ENCODE measurements at regions not wholly inside any gene's neighbourhood (a gene's known extent, or its start where the extent isn't known, plus 50 kb on each side); places are given as distances from the start of the nearest gene placed in this dataset.
"Not testable (repeated sequence)": the region's sequence is repeated elsewhere in the genome, so short reads cannot be mapped to it uniquely, and the experiment has no call there.

DNA sequence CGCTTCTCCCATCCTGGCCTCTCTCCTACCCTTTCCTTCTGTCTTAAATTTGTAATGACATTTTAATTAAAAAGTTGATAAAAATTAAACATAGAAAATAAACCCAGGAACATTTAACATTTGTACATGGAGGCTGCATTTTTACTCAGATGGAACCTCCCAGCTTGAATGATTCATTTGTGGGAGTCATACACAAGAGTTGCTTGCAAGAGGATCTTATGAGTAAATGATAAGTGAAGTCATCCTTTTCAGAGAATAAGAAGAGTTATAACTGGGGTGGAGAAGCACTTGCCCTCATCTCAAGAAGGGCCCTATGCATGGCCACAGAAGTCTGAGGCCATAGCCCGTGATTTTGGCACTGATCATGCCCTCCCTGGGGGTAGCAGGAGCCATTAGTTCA is 482.9 kb upstream of the BOD1L1 start:
- no peak for DNase-seq (ENCODE audit: low spot score)

DNA sequence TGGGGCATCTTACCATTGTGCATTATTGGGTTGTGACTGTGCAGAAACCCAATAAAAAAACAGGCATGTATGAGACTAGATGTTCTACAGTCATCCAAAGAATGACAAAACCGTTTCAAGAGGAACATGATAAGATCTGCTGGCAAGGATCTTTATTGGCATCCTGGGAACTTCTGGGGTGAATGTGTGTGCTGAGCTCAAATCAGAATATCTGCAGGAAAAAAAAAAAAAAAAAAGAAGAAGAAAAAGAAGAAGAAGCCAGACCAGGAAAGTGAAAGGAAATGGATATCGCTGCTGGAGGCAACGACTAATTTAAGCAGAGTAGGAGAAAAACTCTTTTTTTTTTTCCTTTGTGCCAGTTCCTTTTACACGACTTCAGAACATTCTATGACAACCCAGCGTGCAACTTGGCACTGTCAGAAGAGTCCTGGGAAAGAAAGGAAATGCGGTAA is 484.2 kb upstream of the BOD1L1 start:
- DNase-seq (ENCODE audit: low spot score), result no peak

DNA sequence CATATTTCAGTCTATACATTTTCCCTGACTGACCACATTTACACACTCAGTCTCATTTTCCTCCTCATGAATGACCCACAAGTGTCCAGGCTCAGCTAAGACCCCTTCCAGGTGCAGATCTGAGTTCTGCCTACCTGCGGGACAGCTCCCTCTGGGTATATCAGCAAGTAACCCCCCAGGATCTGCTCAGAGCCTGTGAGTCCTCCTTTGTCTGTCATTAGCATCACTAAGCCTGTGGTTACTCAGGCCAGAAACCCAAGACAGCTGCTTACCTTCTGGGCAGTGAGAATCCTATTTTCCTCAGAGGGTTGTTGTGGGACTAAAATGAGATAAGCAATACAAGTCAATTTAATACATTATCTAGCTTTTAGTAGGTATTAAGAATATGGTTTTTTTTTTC is 487.6 kb upstream of the BOD1L1 start:
- no peak for DNase-seq (ENCODE audit: low spot score)

DNA sequence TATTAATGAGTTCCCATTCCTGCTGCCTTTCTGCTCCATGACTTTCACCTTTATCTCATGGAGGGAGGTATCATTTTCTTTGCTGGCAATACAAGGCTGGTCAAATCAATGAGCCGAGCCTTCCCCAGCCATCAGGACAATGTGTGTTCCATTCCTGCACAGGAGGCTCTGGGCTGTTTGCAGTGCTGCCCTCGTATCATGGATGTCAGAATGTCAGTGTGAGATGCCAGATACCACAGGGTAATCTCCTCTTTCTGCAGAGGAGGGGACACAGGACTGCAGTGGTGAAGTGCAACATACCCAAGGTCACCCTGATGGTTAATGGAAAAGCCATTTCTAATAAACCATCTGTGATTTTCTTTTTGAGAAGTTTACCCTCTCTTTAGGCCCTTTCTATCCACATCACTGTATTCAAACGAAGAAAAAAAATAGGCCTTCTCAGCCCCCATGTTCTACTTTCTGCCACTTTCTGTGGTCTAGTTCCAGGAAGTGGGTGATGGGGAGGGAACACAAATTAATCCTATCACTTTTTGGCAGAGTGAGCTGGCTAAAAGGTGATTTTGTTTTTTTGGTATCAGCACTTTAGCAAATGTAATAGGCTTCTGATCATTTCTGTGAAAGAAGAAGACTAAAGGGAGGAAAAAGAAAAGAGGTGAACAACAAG is 490.2 kb upstream of the BOD1L1 start:
- no peak for DNase-seq (ENCODE audit: low spot score)

DNA sequence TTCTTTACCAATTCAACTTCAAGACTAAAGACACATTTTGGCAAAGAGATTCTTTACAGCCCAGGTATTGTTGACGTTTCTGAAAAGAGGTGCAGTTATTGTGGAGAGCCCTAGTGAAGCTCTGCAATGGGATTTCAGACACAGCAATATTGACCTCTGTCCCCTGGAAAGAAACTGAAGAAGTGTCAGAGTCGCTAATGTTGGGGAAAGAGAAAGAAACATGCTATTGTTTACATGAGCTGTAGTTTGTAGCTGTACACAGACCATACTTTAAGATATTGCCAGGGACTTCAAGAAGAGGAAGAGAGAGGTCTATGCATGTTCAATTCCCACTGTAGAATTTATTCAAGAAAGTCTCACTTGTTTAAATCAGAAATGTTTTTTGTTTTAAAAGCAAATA is 497.3 kb upstream of the BOD1L1 start:
- no peak for DNase-seq (ENCODE audit: low spot score)

DNA sequence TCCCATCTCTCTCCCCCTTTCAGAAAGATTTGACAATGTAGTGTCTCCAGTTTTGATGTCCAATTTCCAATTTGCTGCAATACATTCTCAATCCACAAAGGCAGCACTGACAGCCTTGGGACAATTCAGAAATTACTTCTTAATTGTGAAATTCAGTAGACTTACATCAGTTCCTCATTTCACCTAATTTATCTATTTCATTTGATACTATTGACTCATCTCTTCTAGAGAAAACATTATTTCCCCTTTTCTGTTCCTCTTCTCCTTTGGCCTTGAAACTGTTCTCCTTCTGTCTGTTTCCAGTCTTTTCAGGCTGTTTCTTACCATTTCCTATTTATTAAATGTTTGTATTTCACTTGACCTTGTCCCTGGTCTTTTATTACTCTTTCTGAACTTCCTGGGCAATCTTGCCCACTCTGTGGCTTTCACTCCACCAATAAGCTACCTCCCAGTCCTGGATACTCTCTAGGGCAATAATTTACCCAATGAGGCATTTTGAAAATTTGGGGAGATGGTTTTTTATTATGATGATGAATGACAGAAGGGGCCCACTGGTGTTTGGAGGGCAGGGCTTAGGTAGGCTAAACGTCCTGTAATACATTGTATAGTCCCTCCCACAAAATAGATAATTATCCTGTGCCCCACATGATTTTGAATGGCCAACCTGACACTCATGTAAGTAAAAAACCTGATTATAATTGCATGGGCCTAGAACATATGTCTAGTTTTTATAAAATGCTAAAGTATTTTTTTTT is 498.0 kb upstream of the BOD1L1 start:
- no peak for DNase-seq (ENCODE audit: low spot score)

DNA sequence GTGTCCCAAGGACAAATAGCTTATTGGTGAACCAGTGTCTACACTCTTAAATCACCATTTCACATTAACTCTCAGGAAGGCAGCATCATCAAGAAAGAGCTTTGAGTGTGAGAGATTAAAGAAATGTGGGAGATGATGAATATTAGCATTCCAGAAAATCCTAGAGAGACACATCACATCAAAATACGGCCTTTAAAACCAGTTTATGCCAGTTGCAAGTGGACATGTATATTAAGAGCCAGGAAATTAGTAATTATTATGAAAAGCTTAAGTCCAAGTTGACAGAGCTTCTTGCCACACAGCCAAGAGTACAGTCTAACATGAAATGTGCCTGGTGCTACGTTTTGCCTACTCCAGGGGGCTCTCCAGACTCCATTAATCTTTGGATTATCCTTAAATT is 503.0 kb upstream of the BOD1L1 start:
- DNase-seq (ENCODE audit: low spot score), result no peak

DNA sequence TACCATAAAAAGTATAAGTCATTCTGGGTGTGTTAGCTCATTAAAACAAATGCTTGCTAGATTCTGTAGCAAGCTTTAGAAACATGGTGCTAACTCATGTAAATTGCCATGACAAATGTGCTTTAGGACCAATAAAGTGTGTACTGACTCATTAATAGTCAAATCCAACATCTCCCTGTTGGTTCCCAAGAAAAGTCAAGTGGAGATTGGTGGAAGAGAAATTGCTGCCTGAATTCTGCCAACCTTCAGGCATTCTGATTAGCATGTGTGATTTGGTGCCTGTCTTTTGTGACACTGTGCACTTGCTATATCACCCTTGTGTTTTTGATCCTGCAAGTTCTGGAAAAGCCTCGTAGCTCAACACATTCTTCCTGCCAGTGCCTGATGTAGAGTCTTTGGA is 503.8 kb upstream of the BOD1L1 start:
- DNase-seq (ENCODE audit: low spot score), result no peak

DNA sequence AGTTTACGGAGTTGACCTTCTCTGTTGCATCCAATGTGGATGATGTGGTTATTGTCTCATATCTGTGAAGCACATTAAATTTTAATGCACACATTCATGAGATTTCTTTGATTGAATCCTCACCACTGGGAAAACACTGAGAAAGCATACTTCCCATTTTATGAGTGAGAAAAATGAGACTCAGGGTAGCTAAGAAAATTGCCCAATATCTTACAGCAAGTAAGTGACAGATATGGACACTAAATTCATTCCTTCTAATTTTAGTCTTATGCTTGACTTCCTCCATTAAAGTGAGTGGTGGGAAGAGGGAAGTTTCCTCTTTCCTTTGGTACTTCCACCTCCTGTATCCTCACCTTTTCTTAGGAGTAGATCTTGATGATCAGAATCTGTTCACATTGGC is 504.8 kb upstream of the BOD1L1 start:
- DNase-seq (ENCODE audit: low spot score), result no peak

DNA sequence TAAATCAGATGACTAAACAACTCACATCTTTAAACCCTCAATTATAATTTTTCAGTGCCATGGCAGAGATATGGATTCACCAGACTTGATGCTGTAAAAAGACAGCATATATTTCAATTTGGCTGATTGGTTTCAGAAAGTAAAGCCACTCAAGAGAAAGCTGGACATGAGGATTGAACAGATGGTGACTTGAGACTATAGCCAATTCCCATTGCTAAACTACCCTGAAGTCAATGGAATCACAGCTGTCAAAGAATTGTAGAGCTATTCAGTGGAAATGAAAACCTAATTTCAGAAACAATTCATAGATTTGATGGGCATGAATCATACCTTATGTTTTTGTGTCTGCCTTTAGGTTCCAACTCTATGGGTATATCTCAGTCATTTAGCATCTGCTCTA is 510.6 kb upstream of the BOD1L1 start:
- no peak for DNase-seq (ENCODE audit: low spot score)

DNA sequence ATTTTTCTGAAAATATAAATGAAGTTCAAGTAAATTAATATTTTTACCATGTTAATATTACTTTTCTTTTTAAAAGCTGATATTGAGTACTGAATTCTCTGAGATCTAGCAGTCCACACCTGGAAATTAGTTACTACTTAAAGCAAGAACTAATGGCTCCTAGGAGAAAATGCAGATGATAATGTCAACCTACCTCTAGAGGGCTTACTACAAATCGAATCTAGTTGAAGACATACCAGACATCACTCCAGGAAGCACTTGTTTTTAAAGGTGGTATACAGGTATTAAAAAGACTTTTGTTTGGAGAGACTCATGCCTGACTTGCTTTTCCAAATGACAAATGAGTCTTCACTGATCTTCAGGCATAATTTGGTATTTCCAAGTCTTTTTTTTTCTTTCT is 516.4 kb upstream of the BOD1L1 start:
- DNase-seq (ENCODE audit: low spot score), result no peak

DNA sequence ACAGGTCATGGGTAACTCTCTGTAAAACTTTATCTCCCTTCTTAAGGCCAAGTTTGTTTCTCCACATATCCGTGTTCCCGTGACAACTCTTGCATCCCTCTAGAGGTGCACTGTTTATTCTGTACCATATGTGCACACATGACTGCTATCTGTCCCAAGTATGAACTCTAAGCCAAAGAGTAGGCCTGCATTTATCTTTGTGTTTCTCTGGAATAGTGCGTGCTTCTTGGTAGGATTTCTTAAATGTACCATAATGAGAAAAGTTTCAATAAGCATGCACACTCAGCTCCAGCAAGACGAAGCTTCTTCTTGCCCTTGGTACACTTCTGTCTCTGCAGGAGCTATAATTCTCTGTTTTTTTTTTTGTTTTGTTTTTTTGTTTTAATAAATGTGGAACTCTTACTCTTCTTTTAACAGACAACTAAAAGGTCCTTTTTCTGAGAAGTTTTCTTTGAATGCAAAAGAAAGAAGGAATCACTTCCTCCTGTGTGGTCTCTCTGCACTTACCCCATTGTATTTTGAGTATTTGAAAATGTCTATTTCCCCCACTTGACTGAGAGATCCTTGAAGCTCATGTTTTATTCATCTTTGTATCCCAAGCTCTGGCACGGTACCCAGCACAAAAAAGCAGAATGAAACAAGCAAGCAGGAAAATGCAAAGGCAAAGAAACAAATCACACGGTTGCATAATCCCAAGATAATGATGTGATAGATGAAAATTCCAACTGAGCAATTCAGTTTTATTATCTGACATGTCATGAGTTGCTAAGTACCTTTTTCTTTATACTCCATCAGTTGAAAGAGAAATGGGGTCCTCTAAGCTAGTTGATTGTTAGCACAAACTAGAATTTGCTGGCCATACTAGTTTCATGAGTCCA is 521.9 kb upstream of the BOD1L1 start:
- no peak for DNase-seq (ENCODE audit: low spot score)

DNA sequence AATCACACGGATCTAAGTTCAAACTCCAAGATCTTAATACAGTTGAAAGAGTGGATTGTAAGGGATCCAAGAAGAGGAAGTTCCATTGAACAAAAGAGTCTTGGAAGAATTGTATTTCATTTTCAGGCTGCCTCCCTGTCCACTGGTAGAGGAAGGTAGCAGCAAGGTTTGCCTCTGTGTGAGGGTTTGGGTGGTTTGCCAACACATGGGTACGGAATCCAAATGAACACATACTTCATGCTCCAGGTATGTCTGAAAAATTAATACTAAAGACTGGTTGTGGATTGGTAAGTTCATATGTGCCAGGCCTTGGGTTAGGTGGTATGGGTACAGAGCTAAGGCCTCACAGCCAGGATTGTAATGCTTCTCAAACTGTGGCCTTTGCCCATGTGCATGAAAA is 523.6 kb upstream of the BOD1L1 start:
- no peak for DNase-seq (ENCODE audit: low spot score)

DNA sequence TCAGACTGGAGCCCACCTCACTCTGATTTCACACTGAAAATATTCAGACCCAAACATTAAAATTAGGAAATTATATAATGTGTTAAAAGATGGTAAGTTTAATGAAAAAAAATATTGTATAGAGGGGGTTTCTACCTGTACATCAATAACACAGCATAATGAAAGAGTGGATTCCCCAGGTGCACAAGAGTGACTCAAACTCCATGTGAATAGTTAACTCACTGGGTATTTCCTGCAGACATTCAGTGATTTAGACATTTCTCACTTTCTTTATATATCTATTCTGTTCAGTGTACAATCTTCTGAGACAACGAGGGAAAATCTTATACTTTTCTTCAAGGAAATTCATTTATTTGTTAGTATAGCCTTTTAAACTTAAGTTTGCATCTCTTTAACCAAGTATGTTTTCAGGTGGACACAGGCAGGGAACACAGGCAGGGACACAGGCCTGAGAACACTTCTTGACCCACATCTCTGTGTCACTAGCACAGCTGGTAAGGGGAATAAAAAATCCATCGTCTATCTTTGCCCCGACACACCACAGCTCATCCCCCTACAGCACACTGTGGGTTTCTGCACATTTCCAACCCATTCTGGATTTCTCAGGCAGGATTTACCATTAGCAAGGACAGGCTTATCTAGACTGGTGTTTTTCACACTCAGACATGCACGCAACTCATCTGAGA is 525.5 kb upstream of the BOD1L1 start:
- no peak for DNase-seq (ENCODE audit: low spot score)

DNA sequence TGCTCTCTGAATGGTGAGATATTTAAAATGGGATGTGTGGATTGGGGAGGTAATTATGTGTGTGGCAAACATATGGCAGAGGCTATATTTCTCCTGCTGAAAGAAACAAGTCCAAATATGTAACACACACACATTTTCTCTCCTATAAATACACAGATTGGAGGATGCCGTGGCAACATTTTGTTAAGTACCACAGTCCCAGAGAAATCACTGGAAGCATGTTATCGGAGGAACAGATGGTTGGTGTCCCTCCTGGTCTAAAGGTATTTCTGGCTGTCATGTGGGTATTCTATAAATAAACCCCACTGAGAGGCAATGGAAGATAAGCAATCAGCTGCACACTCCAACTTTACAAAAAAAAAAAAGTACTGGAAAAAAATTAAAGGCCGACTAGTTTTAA is 528.3 kb upstream of the BOD1L1 start:
- DNase-seq (ENCODE audit: low spot score), result no peak

DNA sequence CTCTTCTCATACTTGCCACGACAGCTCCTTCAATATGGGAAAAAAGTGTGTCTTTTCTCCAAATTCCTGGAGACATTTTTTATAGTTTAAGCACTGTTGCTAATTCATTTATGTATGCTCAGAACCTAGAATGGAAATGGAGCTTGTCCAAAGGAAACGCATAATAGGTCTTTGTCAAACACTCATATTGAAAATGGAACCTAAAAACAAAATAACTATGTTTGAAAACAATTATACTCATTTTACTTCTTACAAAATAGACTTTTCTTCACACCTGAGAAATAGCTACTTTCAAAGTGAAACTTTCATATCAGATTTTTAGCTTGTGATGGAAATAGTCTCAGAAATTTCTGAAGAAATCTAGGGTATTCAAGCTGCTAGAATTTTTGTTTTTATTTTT is 529.7 kb upstream of the BOD1L1 start:
- DNase-seq (ENCODE audit: low spot score), result no peak

DNA sequence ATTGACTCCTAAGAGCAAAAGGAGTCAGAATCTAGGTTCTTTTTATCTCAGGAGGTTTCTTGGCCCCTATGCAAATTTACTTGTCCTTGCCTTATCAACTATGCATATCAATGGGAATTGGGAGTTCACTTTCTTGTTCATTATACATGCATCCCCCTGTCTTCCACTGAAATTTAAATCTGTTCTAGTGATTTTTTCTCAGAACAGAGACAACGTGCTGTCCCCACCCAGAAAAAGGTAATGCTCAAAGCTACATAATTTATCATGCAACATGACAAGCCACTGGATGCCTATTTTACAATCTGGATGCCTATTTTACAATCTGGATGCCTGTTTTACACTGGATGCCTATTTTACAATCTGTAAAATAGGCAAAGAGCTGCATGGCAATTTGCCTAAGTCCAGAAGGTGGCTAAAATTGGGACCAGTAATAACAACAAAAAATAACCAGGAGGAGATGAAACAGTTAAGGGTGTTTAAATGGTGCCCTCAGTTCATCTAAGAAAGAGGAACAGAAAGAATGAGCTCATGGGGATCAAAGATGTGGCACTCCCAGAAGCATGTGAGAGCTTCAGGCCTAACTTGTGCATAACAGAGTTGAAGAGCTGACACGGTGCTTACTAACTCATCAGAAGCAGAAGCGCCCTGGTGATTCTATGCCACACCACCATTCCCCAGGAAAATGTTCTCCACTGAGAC is 537.8 kb upstream of the BOD1L1 start:
- DNase-seq (ENCODE audit: low spot score), result no peak

DNA sequence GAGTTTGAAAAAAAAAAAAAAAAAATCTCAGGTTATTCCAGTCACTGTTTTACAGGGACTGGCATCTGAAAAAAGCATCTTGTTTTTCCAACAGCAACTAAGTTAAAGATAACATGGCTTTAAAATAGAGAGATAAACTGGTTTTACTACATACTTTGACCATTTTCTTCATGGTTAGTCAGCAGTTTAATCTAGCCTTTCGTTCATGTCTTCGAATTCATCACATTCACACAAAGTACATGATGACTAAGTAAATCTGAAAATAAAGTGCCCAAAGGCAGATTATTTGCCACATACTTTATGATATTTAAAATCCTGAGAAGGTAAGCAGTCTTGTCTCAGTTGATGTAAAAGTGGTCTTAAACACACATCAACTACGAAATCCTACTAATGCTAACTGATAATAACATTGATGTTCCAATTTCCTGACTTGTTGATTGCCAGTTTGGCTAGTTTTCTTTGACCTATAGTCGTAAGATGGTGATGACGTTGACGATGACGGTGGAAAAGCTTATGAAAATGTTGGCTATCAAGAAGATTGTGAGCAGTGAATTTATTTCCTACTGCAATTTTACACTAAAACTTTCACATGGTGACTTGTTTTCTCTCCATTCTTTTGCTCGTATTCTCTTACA is 540.5 kb upstream of the BOD1L1 start:
- DNase-seq (ENCODE audit: low spot score), result no peak

DNA sequence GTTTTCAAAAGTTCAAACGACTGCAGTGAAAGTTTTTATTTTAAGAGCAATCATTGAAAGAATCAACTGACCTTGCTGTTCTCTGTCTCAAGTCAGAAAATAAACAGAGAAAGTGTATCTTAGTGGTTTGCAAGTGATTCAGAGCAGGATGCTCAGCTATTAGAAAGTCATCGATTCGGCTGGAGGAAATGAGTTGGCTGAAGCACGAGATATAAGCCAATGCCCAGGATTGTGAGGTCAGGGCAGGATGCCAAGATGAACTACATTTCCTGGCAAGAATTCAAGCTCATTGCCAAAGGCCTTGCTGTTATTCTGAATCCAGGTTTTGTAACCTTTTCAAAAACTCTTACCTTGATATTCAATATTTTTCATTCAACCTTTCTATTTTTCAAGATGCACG is 541.4 kb upstream of the BOD1L1 start:
- DNase-seq (ENCODE audit: low spot score), result no peak

DNA sequence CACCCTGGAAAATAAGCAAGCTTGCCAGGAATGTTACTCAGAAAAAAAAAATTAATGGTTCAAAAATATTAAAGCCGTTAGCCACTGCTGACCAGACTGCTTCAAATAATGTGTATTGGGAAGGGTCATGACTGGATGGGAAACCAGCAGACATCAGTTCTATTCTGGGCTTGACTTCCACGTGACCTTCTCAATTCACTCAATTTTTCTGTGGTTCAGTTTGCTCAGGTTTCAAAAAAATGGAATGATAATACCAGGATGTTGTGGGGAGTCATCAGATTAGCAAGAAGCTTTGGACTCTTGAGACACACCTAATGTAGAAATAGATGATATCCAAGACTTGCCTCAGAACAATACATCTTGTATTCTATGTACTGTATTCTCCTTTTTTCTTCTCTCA is 541.9 kb upstream of the BOD1L1 start:
- DNase-seq (ENCODE audit: low spot score), result no peak

DNA sequence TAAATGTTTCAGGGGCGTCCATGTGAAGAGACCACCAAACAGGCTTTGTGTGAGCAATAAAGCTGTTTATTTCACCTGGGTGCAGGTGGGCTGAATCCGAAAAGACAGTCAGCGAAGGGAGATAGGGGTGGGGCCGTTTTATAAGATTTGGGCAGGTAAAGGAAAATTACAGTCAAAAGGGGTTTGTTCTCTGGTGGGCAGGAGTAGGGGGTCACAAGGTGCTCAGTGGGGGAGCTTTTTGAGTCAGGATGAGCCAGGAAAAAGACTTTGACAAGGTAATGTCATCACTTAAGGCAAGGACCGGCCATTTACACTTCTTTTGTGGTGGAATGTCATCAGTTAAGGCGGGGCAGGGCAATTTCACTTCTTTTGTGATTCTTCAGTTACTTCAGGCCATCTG is 542.4 kb upstream of the BOD1L1 start:
- DNase-seq (ENCODE audit: low spot score), result not testable (repeated sequence)

Measured in hematopoietic multipotent progenitor cell treated with erythropoietin and hydrocortisone succinate and interleukin-3 and kit ligand, for 17 days (in vitro differentiated cells).